ENCODE measurements at regions not wholly inside any gene's neighbourhood (a gene's known extent, or its start where the extent isn't known, plus 50 kb on each side); places are given as distances from the start of the nearest gene placed in this dataset.

DNA sequence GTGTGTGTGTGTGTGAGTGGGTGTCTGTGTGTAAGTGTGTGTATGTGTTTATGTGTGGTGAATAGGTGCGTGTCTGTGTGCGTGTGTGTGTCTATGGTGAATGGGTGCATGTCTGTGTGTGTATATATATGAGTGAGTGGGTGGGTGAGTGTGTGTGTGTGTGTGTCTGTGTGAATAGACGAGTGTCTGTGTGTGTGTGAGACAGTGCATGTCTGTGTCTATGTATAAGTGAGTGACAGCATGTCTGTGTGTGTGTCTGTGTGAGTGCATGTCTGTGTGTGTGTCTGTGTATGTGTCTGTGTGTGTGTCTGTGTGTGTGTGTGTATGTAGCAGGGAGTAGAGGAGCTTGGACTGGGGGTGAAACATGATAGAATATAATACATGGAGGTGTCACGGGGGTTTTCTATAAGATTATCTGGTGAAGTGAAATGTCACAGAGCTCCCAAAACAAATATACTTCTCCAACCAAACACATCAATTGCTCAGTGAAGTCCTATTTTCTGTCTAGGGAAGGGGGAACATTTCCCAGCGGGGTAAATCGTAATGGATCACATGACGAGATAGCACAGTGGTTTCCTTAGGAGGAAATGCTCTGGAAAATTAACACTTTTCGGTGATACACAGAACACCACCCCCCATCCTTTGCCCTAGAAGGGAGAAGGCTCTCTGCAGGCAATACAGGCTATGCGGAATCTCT is 723.3 kb upstream of the CELF2 start:
- ChIA-PET POLR2A (ENCODE audit: low non-redundant PET) (no interaction called here), CTCF (no interaction called here)
- DNase-seq (ENCODE audit: low spot score) = no peak
- H3K27ac ChIP-seq = no peak overlapping the region
- TF ChIP-seq, protein P1, sequence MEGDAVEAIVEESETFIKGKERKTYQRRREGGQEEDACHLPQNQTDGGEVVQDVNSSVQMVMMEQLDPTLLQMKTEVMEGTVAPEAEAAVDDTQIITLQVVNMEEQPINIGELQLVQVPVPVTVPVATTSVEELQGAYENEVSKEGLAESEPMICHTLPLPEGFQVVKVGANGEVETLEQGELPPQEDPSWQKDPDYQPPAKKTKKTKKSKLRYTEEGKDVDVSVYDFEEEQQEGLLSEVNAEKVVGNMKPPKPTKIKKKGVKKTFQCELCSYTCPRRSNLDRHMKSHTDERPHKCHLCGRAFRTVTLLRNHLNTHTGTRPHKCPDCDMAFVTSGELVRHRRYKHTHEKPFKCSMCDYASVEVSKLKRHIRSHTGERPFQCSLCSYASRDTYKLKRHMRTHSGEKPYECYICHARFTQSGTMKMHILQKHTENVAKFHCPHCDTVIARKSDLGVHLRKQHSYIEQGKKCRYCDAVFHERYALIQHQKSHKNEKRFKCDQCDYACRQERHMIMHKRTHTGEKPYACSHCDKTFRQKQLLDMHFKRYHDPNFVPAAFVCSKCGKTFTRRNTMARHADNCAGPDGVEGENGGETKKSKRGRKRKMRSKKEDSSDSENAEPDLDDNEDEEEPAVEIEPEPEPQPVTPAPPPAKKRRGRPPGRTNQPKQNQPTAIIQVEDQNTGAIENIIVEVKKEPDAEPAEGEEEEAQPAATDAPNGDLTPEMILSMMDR (conservative IDR thresholded peaks at IDR 0.05; ENCODE audit: low read depth) = no peak

DNA sequence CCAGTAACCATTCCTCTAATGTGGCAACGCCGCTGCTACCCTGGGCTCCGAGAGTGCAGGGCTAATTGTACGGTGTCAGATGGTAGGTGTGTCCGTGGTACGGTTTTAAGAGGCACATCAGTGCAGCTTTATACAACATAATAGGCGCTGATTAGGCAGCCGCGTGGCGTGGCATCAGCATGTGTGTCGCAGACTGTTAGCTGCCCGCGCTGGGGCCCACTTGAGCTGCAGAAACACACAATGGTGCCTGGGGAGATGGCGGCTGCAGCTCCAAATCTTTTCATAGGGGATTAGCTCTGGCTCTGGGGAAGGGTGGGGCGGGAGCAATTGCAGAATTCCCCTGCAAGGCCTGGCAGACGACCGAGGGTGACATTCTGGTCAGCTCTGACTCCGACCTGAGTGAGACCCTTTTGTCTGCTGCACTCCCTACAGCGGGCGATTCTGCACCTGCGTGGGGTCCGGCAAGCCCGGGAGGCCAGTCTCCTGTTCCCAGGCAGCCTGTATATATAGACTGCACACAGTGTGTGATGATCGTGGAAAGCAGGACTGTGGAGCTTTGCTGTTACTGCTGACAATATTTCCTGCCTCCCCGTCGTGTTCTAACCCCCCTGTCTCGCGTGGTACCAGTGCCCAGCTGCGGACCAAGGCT is 722.7 kb upstream of the CELF2 start:
- CTCF ChIA-PET = no interaction called here
- POLR2A ChIA-PET (ENCODE audit: low non-redundant PET) = no interaction called here
- H3K27ac ChIP-seq = no peak overlapping the region

DNA sequence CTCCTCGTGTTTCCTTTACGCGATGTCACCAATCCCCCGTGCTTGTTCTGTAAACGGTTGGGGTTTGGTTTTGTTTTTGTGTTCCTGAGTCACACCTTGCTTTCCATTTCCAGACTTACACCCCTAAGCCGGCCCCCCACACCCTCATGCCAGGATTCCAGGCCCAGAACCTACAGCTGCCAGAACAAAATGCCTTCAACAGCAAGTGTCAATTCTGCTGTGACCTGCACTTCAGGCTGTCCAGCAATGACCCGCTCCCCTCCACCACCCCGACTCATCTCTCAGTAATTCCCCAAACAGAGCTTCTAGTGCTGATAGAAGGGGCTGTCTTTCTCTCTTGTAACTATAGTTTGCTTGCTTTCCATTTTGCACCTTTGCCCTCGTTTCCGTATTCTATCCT is 722.1 kb upstream of the CELF2 start:
- H3K27ac ChIP-seq = no peak overlapping the region
- TF ChIP-seq, protein P1 (conservative IDR thresholded peaks at IDR 0.05; ENCODE audit: low read depth) = no peak
- POLR2A ChIA-PET (ENCODE audit: low non-redundant PET) = no interaction called here
- CTCF ChIA-PET = interaction anchor here (0.6 kb wide), 1 partner anchor 1696 kb away, joined by 5 read pairs; no protein-coding TSS in a partner anchor
- no peak for DNase-seq (ENCODE audit: low spot score)

More for the DNA sequence above, 722.7 kb upstream of the CELF2 start:
- DNase-seq (ENCODE audit: low spot score) = no peak
- TF ChIP-seq, protein P1 (conservative IDR thresholded peaks at IDR 0.05; ENCODE audit: low read depth) = no peak

DNA sequence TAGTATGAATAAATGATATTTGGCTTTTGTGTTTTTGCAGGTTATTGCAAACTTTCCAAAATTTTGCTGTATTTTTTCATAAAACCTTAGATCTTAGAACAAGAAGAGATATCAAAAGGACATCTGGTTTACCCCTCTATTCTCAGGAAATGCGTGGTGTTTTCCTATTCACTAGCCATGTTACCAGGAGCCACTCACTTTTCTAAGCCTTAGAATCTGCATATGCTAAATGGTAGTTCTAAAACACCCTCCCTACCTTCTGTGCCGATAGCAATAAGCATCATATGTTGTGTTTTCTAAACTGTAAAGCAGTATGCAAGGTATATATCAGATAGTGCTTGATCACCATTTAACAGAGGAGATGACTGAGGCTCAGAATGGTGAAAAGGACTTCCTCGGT is 715.0 kb upstream of the CELF2 start:
- CTCF ChIA-PET = no interaction called here
- DNase-seq (ENCODE audit: low spot score) = no peak
- TF ChIP-seq, protein P1 (conservative IDR thresholded peaks at IDR 0.05; ENCODE audit: low read depth) = no peak
- POLR2A ChIA-PET (ENCODE audit: low non-redundant PET) = no interaction called here
- H3K27ac ChIP-seq = no peak overlapping the region

DNA sequence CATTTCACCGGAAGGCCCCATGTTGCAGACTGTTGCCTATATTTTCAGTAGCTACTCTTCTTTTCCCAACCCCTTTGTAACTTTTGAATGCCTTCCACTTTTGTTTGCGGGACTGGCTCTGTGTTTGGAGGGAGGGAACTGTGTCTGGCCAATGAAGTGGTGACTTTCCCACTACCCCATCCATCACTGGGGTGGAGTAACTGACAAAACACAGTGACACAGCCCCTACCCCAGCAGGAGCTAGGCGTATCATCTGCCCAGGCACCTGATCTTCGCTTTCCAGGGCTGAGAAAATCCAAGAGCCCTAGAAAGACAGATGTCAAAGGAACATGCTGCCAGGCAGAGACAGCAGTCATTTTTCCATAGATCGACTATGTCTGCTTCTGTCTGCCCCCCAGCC is 710.6 kb upstream of the CELF2 start:
- DNase-seq (ENCODE audit: low spot score) = no peak
- TF ChIP-seq, protein P1 (conservative IDR thresholded peaks at IDR 0.05; ENCODE audit: low read depth) = no peak
- CTCF ChIA-PET = no interaction called here

DNA sequence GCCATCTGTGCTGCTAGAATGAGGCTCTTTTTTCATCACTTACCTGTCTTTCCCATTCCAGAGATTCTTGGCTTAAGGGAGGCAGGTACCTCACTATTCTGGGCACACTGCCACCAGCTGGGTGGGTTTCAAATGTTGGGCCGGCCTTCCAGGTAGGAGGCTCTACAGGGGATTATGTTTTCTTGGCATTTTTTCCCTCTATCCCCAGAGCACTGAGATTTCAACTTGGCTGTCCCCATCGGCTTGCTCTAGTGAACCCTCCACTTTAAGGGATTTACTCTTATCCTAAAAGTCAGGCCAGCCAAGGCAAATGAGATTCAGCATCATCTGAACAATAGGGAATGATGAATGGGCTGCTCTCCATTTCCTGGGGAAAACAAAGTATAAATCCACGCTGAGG is 710.1 kb upstream of the CELF2 start:
- ChIA-PET CTCF (no interaction called here), POLR2A (ENCODE audit: low non-redundant PET) (no interaction called here)
- no peak overlapping the region for H3K27ac ChIP-seq
- TF ChIP-seq, protein P1 (conservative IDR thresholded peaks at IDR 0.05; ENCODE audit: low read depth) = no peak
- DNase-seq (ENCODE audit: low spot score) = no peak

More for the DNA sequence above, 710.6 kb upstream of the CELF2 start:
- POLR2A ChIA-PET (ENCODE audit: low non-redundant PET) = no interaction called here
- H3K27ac ChIP-seq = no peak overlapping the region

All from RWPE1 (cell line).